ENCODE measurements at regions not wholly inside any gene's neighbourhood (a gene's known extent, or its start where the extent isn't known, plus 50 kb on each side); places are given as distances from the start of the nearest gene placed in this dataset.

DNA sequence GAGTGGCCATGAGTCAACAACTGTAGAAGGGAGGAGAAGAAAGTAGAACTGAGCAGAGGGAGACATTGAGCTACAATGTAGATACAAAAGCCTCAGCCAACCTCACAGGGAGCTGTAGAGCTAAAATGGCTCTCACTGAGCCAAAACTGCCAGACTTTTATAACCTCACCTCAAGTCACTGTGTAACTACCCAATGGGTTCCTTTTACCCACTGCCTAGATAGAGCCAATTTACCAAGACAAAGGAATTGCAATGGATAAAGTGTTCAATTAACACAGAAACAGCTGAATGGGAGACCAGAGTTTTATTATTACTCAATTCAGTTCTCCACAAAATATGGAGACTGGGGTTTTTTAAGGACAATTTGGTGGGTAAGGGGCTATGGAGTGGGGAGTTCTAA is 938.9 kb upstream of the GRIA3 start:
- no peak overlapping the region for H3K4me3 Mint-ChIP-seq (ENCODE audit: unreplicated experiment)
- H3K27me3 Mint-ChIP-seq (ENCODE audit: low read depth) = no peaks in the 10 kb centered on the region
- H3K9me3 Mint-ChIP-seq (ENCODE audit: low read depth) = peaks cover 30% of the 10 kb centered on the region
- no peak for DNase-seq (ENCODE audit: low spot score)
- no peak overlapping the region for H3K27ac Mint-ChIP-seq (ENCODE audit: unreplicated experiment)
- TF ChIP-seq, protein P1, sequence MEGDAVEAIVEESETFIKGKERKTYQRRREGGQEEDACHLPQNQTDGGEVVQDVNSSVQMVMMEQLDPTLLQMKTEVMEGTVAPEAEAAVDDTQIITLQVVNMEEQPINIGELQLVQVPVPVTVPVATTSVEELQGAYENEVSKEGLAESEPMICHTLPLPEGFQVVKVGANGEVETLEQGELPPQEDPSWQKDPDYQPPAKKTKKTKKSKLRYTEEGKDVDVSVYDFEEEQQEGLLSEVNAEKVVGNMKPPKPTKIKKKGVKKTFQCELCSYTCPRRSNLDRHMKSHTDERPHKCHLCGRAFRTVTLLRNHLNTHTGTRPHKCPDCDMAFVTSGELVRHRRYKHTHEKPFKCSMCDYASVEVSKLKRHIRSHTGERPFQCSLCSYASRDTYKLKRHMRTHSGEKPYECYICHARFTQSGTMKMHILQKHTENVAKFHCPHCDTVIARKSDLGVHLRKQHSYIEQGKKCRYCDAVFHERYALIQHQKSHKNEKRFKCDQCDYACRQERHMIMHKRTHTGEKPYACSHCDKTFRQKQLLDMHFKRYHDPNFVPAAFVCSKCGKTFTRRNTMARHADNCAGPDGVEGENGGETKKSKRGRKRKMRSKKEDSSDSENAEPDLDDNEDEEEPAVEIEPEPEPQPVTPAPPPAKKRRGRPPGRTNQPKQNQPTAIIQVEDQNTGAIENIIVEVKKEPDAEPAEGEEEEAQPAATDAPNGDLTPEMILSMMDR (IDR thresholded peaks at IDR 0.05) = no peak
- H3K36me3 Mint-ChIP-seq (ENCODE audit: low read depth) = no peaks in the 10 kb centered on the region
- no peaks in the 10 kb centered on the region for H3K4me1 Mint-ChIP-seq (ENCODE audit: low read depth)

- no peak overlapping the region for H3K4me3 Mint-ChIP-seq (ENCODE audit: unreplicated experiment)
- no peaks in the 10 kb centered on the region for H3K4me1 Mint-ChIP-seq (ENCODE audit: low read depth)
- no peak for DNase-seq (ENCODE audit: low spot score)
These were observed 938.1 kb upstream of the GRIA3 start for GRCh38 chrX:122245943-122246342.

DNA sequence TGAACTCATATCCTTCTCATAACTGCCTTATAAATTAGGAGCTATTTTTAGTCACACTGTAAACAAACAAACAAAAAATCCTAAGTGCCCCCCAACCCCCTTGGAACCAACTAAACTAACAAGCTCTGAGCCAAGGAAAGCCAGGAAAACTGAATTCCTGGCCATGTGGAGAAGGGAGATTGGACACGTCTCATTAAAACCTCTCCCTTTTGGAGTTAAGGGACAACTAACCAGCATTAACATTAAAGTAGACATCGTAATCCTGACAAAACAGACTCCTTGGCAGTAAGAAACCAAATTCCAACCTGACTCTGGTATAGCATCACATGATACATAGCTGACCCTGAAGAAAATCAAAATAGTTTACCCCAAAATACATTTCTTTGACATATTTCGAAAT is 937.1 kb upstream of the GRIA3 start:
- no peak overlapping the region for H3K27ac Mint-ChIP-seq (ENCODE audit: unreplicated experiment)
- H3K9me3 Mint-ChIP-seq (ENCODE audit: low read depth) = peaks cover 25% of the 10 kb centered on the region
- DNase-seq (ENCODE audit: low spot score) = no peak
- H3K4me3 Mint-ChIP-seq (ENCODE audit: unreplicated experiment) = no peak overlapping the region
- no peaks in the 10 kb centered on the region for H3K4me1 Mint-ChIP-seq (ENCODE audit: low read depth)
- no peaks in the 10 kb centered on the region for H3K36me3 Mint-ChIP-seq (ENCODE audit: low read depth)
- TF ChIP-seq, protein P1 (IDR thresholded peaks at IDR 0.05) = no peak
- no peaks in the 10 kb centered on the region for H3K27me3 Mint-ChIP-seq (ENCODE audit: low read depth)

More at GRCh38 chrX:122245943-122246342, 938.1 kb upstream of the GRIA3 start:
- TF ChIP-seq, protein P1 (IDR thresholded peaks at IDR 0.05) = no peak
- H3K9me3 Mint-ChIP-seq (ENCODE audit: low read depth) = peaks cover 26% of the 10 kb centered on the region
- no peak overlapping the region for H3K27ac Mint-ChIP-seq (ENCODE audit: unreplicated experiment)
- no peaks in the 10 kb centered on the region for H3K36me3 Mint-ChIP-seq (ENCODE audit: low read depth)
- H3K27me3 Mint-ChIP-seq (ENCODE audit: low read depth) = no peaks in the 10 kb centered on the region

GRCh38 chrX:122248681-122249080 is 935.4 kb upstream of the GRIA3 start:
- no peaks in the 10 kb centered on the region for H3K4me1 Mint-ChIP-seq (ENCODE audit: low read depth)
- H3K9me3 Mint-ChIP-seq (ENCODE audit: low read depth) = peaks cover 26% of the 10 kb centered on the region
- H3K4me3 Mint-ChIP-seq (ENCODE audit: unreplicated experiment) = no peak overlapping the region
- DNase-seq (ENCODE audit: low spot score) = no peak
- H3K36me3 Mint-ChIP-seq (ENCODE audit: low read depth) = no peaks in the 10 kb centered on the region
- TF ChIP-seq, protein P1 (IDR thresholded peaks at IDR 0.05) = no peak
- no peak overlapping the region for H3K27ac Mint-ChIP-seq (ENCODE audit: unreplicated experiment)
- no peaks in the 10 kb centered on the region for H3K27me3 Mint-ChIP-seq (ENCODE audit: low read depth)

- no peaks in the 10 kb centered on the region for H3K36me3 Mint-ChIP-seq (ENCODE audit: low read depth)
- peaks cover 12% of the 10 kb centered on the region for H3K9me3 Mint-ChIP-seq (ENCODE audit: low read depth)
- no peaks in the 10 kb centered on the region for H3K4me1 Mint-ChIP-seq (ENCODE audit: low read depth)
- DNase-seq (ENCODE audit: low spot score) = no peak
- no peaks in the 10 kb centered on the region for H3K27me3 Mint-ChIP-seq (ENCODE audit: low read depth)
- TF ChIP-seq, protein P1 (IDR thresholded peaks at IDR 0.05) = no peak
- no peak overlapping the region for H3K4me3 Mint-ChIP-seq (ENCODE audit: unreplicated experiment)
- no peak overlapping the region for H3K27ac Mint-ChIP-seq (ENCODE audit: unreplicated experiment)
These were observed 931.6 kb upstream of the GRIA3 start for GRCh38 chrX:122252454-122252853.
